ENCODE measurements at regions not wholly inside any gene's neighbourhood (a gene's known extent, or its start where the extent isn't known, plus 50 kb on each side); places are given as distances from the start of the nearest gene placed in this dataset.
A peak's percentile ranks its signal among the peaks of the same experiment; 100 is the strongest.

DNA sequence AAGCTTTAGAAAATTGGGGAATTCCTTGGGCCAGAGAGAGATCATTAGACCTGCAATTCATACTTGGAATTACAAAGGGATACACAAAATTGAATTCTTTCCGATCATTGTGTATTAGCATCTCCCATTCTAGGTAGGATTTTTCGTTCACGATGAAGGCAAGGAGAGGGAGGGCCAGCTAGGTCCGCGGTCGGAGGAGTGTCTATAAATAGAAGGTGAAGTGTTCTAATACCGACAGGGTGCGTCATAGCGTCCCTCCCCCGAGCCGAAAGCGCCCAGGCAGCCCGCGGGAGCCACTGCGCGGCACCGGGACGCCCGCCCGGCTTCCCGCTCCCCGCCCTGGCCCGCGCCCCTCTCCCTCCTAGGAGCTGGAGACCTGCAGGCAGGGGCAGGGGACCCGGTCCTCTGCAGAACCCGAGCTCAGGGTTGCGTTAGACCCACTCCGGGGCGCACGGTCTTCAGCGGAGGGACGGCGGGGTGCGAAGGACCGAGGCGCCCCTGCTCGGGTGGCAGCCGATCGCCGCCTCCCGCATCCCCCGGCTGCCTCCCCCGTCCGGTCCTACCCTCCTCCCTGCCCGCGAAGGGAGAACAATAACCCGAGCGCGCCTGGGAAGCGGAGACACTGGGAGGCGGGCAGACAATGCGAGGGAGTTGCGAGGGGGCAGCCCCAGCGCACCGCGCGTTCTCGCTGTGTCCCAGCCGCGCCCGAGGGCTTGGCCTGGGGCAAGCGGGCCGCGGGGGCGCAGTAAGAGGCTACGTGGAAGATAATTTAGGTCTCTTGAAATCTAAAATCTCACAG, 114.2 kb upstream of the SERTAD2 start (continued):
- peak; percentile 47; the same call in 1 of the 2 replicates for TF ChIP-seq ZNF449 (tag by site-specific recombination; IDR thresholded peaks at IDR 0.05)
- no peak for TF ChIP-seq ZNF664 (tag by site-specific recombination; IDR thresholded peaks at IDR 0.05)
- no peak for TF ChIP-seq MYNN (tag by site-specific recombination; IDR thresholded peaks at IDR 0.05; ENCODE audit: borderline replicate concordance)
- TF ChIP-seq, protein P1, sequence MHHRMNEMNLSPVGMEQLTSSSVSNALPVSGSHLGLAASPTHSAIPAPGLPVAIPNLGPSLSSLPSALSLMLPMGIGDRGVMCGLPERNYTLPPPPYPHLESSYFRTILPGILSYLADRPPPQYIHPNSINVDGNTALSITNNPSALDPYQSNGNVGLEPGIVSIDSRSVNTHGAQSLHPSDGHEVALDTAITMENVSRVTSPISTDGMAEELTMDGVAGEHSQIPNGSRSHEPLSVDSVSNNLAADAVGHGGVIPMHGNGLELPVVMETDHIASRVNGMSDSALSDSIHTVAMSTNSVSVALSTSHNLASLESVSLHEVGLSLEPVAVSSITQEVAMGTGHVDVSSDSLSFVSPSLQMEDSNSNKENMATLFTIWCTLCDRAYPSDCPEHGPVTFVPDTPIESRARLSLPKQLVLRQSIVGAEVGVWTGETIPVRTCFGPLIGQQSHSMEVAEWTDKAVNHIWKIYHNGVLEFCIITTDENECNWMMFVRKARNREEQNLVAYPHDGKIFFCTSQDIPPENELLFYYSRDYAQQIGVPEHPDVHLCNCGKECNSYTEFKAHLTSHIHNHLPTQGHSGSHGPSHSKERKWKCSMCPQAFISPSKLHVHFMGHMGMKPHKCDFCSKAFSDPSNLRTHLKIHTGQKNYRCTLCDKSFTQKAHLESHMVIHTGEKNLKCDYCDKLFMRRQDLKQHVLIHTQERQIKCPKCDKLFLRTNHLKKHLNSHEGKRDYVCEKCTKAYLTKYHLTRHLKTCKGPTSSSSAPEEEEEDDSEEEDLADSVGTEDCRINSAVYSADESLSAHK (tag by site-specific recombination; IDR thresholded peaks at IDR 0.05), result no peak
- TF ChIP-seq, protein P2, sequence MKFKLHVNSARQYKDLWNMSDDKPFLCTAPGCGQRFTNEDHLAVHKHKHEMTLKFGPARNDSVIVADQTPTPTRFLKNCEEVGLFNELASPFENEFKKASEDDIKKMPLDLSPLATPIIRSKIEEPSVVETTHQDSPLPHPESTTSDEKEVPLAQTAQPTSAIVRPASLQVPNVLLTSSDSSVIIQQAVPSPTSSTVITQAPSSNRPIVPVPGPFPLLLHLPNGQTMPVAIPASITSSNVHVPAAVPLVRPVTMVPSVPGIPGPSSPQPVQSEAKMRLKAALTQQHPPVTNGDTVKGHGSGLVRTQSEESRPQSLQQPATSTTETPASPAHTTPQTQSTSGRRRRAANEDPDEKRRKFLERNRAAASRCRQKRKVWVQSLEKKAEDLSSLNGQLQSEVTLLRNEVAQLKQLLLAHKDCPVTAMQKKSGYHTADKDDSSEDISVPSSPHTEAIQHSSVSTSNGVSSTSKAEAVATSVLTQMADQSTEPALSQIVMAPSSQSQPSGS (tag by site-specific recombination; IDR thresholded peaks at IDR 0.05; ENCODE audit: low read depth), result no peak
- TF ChIP-seq ZNF830 (tag by site-specific recombination; IDR thresholded peaks at IDR 0.05; ENCODE audit: low read depth), result no peak
- TF ChIP-seq GLI4 (tag by site-specific recombination; IDR thresholded peaks at IDR 0.05), result no peak
- no peak for TF ChIP-seq ZNF121 (tag by site-specific recombination; IDR thresholded peaks at IDR 0.05)
- TF ChIP-seq TRIM28 (IDR thresholded peaks at IDR 0.05; ENCODE audit: borderline replicate concordance, low read length), result no peak
- TF ChIP-seq SP3 (tag by site-specific recombination; IDR thresholded peaks at IDR 0.05), result peak; percentile 67
- no peak for TF ChIP-seq ZNF146 (tag by site-specific recombination; IDR thresholded peaks at IDR 0.05)
- TF ChIP-seq ZNF837 (tag by site-specific recombination; IDR thresholded peaks at IDR 0.05), result no peak
- TF ChIP-seq OVOL3 (tag by site-specific recombination; IDR thresholded peaks at IDR 0.05), result no peak
- TF ChIP-seq ZNF26 (tag by site-specific recombination; IDR thresholded peaks at IDR 0.05), result no peak
- peak; percentile 74 for TF ChIP-seq SP2 (tag by site-specific recombination; IDR thresholded peaks at IDR 0.05)
- TF ChIP-seq ZBTB21 (tag by site-specific recombination; IDR thresholded peaks at IDR 0.05), result 0 out of 2 replicates have a peak, but pooled peaks have one; percentile 33
- TF ChIP-seq KLF1 (tag by site-specific recombination; IDR thresholded peaks at IDR 0.05), result peak; percentile 48; the same call in 1 of the 2 replicates
- TF ChIP-seq ZNF501 (tag by site-specific recombination; IDR thresholded peaks at IDR 0.05), result peak; percentile 76; the same call in 1 of the 2 replicates
- peak; percentile 96 for TF ChIP-seq ZXDB (tag by site-specific recombination; IDR thresholded peaks at IDR 0.05)
- peak; percentile 63 for TF ChIP-seq ZNF202 (tag by site-specific recombination; IDR thresholded peaks at IDR 0.05; ENCODE audit: borderline replicate concordance)
- no peak for TF ChIP-seq YY2 (tag by site-specific recombination; IDR thresholded peaks at IDR 0.05)
- no peak for TF ChIP-seq ZNF596 (tag by site-specific recombination; IDR thresholded peaks at IDR 0.05)
- TF ChIP-seq ZNF394 (tag by site-specific recombination; IDR thresholded peaks at IDR 0.05; ENCODE audit: borderline replicate concordance), result peak; percentile 54
- TF ChIP-seq OSR2 (tag by site-specific recombination; IDR thresholded peaks at IDR 0.05), result peak; percentile 62
- no peak for TF ChIP-seq ZNF677 (tag by site-specific recombination; IDR thresholded peaks at IDR 0.05)
- no peak for TF ChIP-seq ZNF48 (tag by site-specific recombination; IDR thresholded peaks at IDR 0.05)
- TF ChIP-seq ZNF621 (tag by site-specific recombination; IDR thresholded peaks at IDR 0.05), result no peak
- peak; percentile 98 for TF ChIP-seq ZBTB8A (tag by site-specific recombination; IDR thresholded peaks at IDR 0.05)
- TF ChIP-seq ZNF624 (tag by site-specific recombination; IDR thresholded peaks at IDR 0.05), result no peak
- TF ChIP-seq ZNF544 (tag by site-specific recombination; IDR thresholded peaks at IDR 0.05), result no peak
- no peak for TF ChIP-seq ZNF549 (tag by site-specific recombination; IDR thresholded peaks at IDR 0.05)

Data from HEK293 (cell line).